CD4-positive, alpha-beta T cell (primary cell): ENCODE measurements at regions not wholly inside any gene's neighbourhood (a gene's known extent, or its start where the extent isn't known, plus 50 kb on each side); places are given as distances from the start of the nearest gene placed in this dataset.

Source experiments
- ATAC-seq: fragments of 200-7000 bp; cut with Tn5 transposase; one replicate; pipeline ENCODE4 v1.10.0; 2022; ENCODE audit warnings: mild to moderate bottlenecking; ENCODE audit not compliant: poor library complexity
- CTCF ChIA-PET: fragments of 350-600 bp; sonication (Branson Sonifier 250); formaldehyde crosslinking; loops from one replicate; lab custom pipeline; 2021; ENCODE audit warnings: antibody characterized with exemption, inconsistent platforms; lab: Charles Lee
- POLR2A ChIA-PET: fragments of 350-600 bp; sonication (Branson Sonifier 250); formaldehyde crosslinking; loops from one replicate; lab custom pipeline; 2021; ENCODE audit warnings: antibody characterized with exemption, inconsistent platforms; lab: Charles Lee
- DNase-seq, 14 experiments: peaks; one replicate each; pipeline ENCODE4 v3.0.0-alpha.2; 2013 to 2020; ENCODE audit warnings: mixed read lengths in 2 of 14
- H3K27ac ChIP-seq, 2 donors: one replicate each; pipeline versions ENCODE4 v1.5.1 to v1.7.0; 2013; ENCODE audit warnings: low read length in 2 of 2, low read depth in 1 of 2, mild to moderate bottlenecking in 1 of 2
- H3K27me3 ChIP-seq, 2 experiments: 1 replicate in 1 of 2; 2 replicates in 1 of 2; pipeline versions ENCODE4 v1.6.1 to v1.7.0; 2013; ENCODE audit warnings: low read length in 2 of 2, control low read depth in 1 of 2, mild to moderate bottlenecking in 1 of 2, moderate library complexity in 1 of 2; ENCODE audit not compliant: insufficient read depth in 2 of 2, control insufficient read depth in 1 of 2
- H3K36me3 ChIP-seq: one replicate; pipeline ENCODE4 v1.6.1; 2013; ENCODE audit warnings: low read length, control low read depth; ENCODE audit not compliant: insufficient read depth
- H3K4me1 ChIP-seq: one replicate; pipeline ENCODE4 v1.6.1; 2013; ENCODE audit warnings: low read length, control low read depth; ENCODE audit not compliant: insufficient read depth
- H3K4me3 ChIP-seq: one replicate; pipeline ENCODE4 v1.5.1; 2013; ENCODE audit warnings: mild to moderate bottlenecking, low read length, moderate library complexity
- H3K9me3 ChIP-seq, 2 experiments: 1 replicate in 1 of 2; 2 replicates in 1 of 2; pipeline versions ENCODE4 v1.6.1 to v1.7.0; 2013; ENCODE audit warnings: low read length in 2 of 2, mild to moderate bottlenecking in 2 of 2, control low read depth in 1 of 2, moderate library complexity in 1 of 2; ENCODE audit not compliant: control insufficient read depth in 1 of 2, insufficient read depth in 1 of 2
- H3K27ac Mint-ChIP-seq: one replicate; pipeline ENCODE4 v1.8.0; 2020; ENCODE audit warnings: mixed read lengths
- H3K27me3 Mint-ChIP-seq: one replicate; pipeline ENCODE4 v1.8.0; 2021; ENCODE audit warnings: mixed read lengths
- H3K36me3 Mint-ChIP-seq: one replicate; pipeline ENCODE4 v1.8.0; 2021; ENCODE audit warnings: low read depth, mixed read lengths
- H3K4me1 Mint-ChIP-seq: one replicate; pipeline ENCODE4 v1.8.0; 2021; ENCODE audit warnings: low read depth, mixed read lengths
- H3K4me3 Mint-ChIP-seq: one replicate; pipeline ENCODE4 v1.8.0; 2020; ENCODE audit warnings: mild to moderate bottlenecking, mixed read lengths
- H3K9me3 Mint-ChIP-seq: one replicate; pipeline ENCODE4 v1.8.0; 2020; ENCODE audit warnings: mixed read lengths
- CTCF ChIP-seq: fragments of 200-600 bp; IDR thresholded peaks from one replicate; pipeline ENCODE4 v1.8.0; 2022; ENCODE audit warnings: antibody characterized with exemption, mild to moderate bottlenecking
- intact Hi-C, 2 experiments: fragments of 100-400 bp; cut with DNase I in 1 of 2; cut with micrococcal nuclease in 1 of 2; formaldehyde crosslinking; loops; one replicate each; pipeline versions ENCODE4 v1.15.1 to v1.9.0; 2023 to 2025; cut with DNase I, micrococcal nuclease

GRCh38 chr2:153027533-153027932 lies 309.1 kb downstream of the ARL6IP6 start:
- Histone ChIP-seq H3K27me3 (no peaks in the 10 kb centered on the region), H3K4me3 (no peak overlapping the region), H3K4me1 (no peaks in the 10 kb centered on the region), H3K27ac (no peak overlapping the region), H3K36me3 (no peaks in the 10 kb centered on the region), H3K9me3 (no peaks in the 10 kb centered on the region)
- no peak for DNase-seq
- Mint-ChIP-seq H3K27ac (no peak overlapping the region), H3K9me3 (no peaks in the 10 kb centered on the region), H3K36me3 (no peaks in the 10 kb centered on the region), H3K27me3 (no peaks in the 10 kb centered on the region), H3K4me1 (no peaks in the 10 kb centered on the region), H3K4me3 (no peak overlapping the region)
- CTCF ChIA-PET = no interaction called here
- no peak for ATAC-seq
- POLR2A ChIA-PET = no interaction called here
- intact Hi-C loops = no loop called here
- no peak for TF ChIP-seq CTCF

- intact Hi-C loops = no loop called here
- TF ChIP-seq CTCF = no peak
- CTCF ChIA-PET = no interaction called here
- Mint-ChIP-seq H3K4me3 (no peak overlapping the region), H3K36me3 (no peaks in the 10 kb centered on the region), H3K9me3 (peaks cover 9% of the 10 kb centered on the region), H3K4me1 (no peaks in the 10 kb centered on the region), H3K27me3 (no peaks in the 10 kb centered on the region), H3K27ac (no peak overlapping the region)
- ATAC-seq (no peak), DNase-seq (no peak)
- no peak overlapping the region for H3K27ac ChIP-seq
- no peaks in the 10 kb centered on the region for H3K36me3 ChIP-seq
- H3K27me3 ChIP-seq = no peaks in the 10 kb centered on the region
- H3K4me3 ChIP-seq = no peak overlapping the region
- H3K4me1 ChIP-seq = no peaks in the 10 kb centered on the region
- peaks cover 0 to 7% of the 10 kb centered on the region in 2 experiments for H3K9me3 ChIP-seq
- POLR2A ChIA-PET = no interaction called here
Observed at GRCh38 chr2:153020201-153020600, 301.8 kb downstream of the ARL6IP6 start.

GRCh38 chr2:153005071-153005730 lies 286.8 kb downstream of the ARL6IP6 start:
- no peaks in the 10 kb centered on the region for H3K36me3 ChIP-seq
- ATAC-seq = no peak
- Mint-ChIP-seq H3K27ac (no peak overlapping the region), H3K27me3 (no peaks in the 10 kb centered on the region), H3K9me3 (no peaks in the 10 kb centered on the region), H3K36me3 (no peaks in the 10 kb centered on the region), H3K4me1 (no peaks in the 10 kb centered on the region), H3K4me3 (no peak overlapping the region)
- TF ChIP-seq CTCF = no peak
- H3K27ac ChIP-seq = no peak overlapping the region
- no peaks in the 10 kb centered on the region for H3K27me3 ChIP-seq
- no peak overlapping the region for H3K4me3 ChIP-seq
- POLR2A ChIA-PET = no interaction called here
- no peaks in the 10 kb centered on the region for H3K4me1 ChIP-seq
- no peaks in the 10 kb centered on the region for H3K9me3 ChIP-seq
- no peak for DNase-seq
- CTCF ChIA-PET = no interaction called here
- intact Hi-C loops = no loop called here
